GM13976 (cell line): ENCODE measurements at regions not wholly inside any gene's neighbourhood (a gene's known extent, or its start where the extent isn't known, plus 50 kb on each side); places are given as distances from the start of the nearest gene placed in this dataset.

Experiments used
- DNase-seq: peaks from one replicate; pipeline ENCODE4 v3.0.0; 2012; ENCODE audit warnings: low spot score
- in situ Hi-C: fragments of 300-500 bp; cut with MboI; formaldehyde crosslinking; loops from one replicate; pipeline ENCODE4 v1.12.0; 2022; ENCODE audit warnings: low sequenced_read_pairs, mixed read lengths, inconsistent platforms; ENCODE audit not compliant: unreplicated experiment
- TF ChIP-seq, protein P1 (sequence below): IDR thresholded peaks from 2 replicates; pipeline ENCODE4 v1.5.1; 2012; ENCODE audit warnings: borderline replicate concordance, mild to moderate bottlenecking; ENCODE audit not compliant: insufficient read depth; ENCODE audit errors: extremely low read depth, missing control alignments, control extremely low read depth

DNA sequence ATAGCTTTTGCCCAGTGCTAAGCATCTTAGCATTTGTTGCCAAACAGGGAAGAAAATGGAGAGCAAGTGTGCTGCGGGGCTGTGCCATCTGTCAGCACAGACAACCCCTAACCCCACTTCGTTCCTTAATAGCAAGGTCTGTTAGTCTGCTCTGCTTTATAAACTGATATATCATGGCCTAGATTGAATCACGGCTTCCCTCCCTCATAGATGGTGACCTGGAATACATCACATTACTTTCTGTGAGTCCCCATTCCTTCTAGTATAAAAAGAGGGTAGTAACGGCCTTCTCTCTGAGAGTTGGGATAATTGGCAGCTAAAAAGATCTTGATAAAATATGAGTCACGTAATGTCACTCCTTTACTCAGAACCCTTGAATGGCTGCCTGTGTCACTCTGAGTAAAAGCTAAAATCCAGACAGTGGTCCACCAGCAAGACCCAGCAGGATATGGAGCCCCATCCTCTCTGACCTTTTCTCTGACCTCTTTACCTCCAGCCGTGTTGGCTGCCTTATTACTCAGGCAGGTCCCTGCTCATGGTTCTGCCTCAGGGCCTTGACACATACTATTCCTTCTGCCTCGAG is 151.7 kb downstream of the DLEU7 start:
- TF ChIP-seq, protein P1, sequence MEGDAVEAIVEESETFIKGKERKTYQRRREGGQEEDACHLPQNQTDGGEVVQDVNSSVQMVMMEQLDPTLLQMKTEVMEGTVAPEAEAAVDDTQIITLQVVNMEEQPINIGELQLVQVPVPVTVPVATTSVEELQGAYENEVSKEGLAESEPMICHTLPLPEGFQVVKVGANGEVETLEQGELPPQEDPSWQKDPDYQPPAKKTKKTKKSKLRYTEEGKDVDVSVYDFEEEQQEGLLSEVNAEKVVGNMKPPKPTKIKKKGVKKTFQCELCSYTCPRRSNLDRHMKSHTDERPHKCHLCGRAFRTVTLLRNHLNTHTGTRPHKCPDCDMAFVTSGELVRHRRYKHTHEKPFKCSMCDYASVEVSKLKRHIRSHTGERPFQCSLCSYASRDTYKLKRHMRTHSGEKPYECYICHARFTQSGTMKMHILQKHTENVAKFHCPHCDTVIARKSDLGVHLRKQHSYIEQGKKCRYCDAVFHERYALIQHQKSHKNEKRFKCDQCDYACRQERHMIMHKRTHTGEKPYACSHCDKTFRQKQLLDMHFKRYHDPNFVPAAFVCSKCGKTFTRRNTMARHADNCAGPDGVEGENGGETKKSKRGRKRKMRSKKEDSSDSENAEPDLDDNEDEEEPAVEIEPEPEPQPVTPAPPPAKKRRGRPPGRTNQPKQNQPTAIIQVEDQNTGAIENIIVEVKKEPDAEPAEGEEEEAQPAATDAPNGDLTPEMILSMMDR: no peak
- in situ Hi-C loops: no loop called here
- DNase-seq: no peak

DNA sequence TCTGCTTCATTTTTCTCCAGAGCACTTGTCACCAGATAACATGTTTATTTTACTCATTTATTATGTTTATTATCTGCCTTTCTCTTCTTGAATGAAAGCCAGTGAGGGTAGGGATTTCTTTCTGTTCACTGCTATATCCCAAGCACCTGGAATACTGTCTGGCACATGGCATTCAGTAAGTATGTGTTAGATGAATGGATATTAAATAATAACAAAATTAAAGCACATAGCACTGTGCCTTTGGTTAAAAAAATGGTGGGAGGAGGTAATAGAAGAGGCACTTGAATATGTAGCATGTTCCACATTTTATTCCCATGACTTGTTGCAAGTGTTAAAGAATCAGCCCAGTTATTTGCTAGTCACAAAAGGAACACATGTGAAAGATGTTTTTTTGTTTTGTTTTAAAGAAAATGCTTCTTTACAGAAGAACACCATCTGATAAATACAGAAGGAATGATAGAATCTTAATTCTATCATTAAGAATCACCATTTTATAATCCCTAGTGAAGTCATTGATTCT is 151.0 kb downstream of the DLEU7 start:
- TF ChIP-seq, protein P1: no peak
- no peak for DNase-seq
- in situ Hi-C loops: no loop called here

- TF ChIP-seq, protein P1: no peak
- in situ Hi-C loops: no loop called here
- no peak for DNase-seq
Observed at GRCh38 chr13:50693727-50694126, 149.8 kb downstream of the DLEU7 start.

DNA sequence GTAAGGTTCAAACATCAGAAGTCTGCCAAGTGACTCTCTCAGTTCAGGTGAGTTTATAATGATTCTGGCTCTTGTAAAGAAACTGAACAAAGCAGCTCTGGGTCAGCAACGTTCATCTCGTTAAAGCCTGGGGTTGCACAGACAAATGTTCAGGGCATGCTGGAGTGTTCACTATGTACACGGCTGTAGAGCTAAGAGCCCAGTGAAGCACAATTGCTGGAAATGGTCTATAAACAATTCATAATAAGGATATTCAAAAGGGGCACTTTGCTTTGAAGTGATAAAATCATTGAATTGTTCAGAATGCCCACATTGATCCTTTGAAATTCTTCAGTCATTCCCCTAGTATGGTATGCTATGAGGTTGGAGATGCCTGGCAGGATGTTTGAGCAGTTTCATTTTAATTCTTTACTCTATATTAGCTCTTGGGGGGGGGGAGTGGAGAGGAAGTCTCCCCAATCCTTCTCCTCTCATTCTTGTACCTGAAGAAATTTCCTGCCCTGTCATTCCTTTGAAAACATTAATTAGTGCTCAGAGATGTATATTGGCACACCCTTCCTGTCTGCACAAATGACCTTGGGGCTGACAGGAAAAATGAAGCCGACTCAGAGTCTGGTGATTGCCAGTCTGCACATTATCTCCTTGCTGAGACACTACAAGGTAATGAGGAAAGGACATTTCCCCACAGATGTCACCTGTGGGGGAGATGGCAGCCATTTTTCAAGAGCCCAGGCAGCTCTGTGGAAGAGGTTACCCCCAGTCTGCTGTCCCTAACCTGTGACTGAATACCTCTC is 145.5 kb downstream of the DLEU7 start:
- in situ Hi-C loops: no loop called here
- TF ChIP-seq, protein P1: no peak
- no peak for DNase-seq

- TF ChIP-seq, protein P1: no peak
- no peak for DNase-seq
- in situ Hi-C loops: no loop called here
Observed at GRCh38 chr13:50699874-50700663, 143.4 kb downstream of the DLEU7 start.

GRCh38 chr13:50700664-50701305 is 142.7 kb downstream of the DLEU7 start:
- DNase-seq: no peak
- TF ChIP-seq, protein P1: no peak
- in situ Hi-C loops: no loop called here
